Stimulated activated effector memory CD8-positive, alpha-beta T cell treated with anti-CD3 and anti-CD28 coated beads, Interleukin-12 subunit alpha, Interleukin-12 subunit beta, amount 100 ng/mL, for 72 hours (primary cell): ENCODE measurements at regions not wholly inside any gene's neighbourhood (a gene's known extent, or its start where the extent isn't known, plus 50 kb on each side); places are given as distances from the start of the nearest gene placed in this dataset.
A peak's percentile ranks its signal among the peaks of the same experiment; 100 is the strongest.

ENCODE experiments used
- ATAC-seq: fragments of 150-1000 bp; cut with Tn5 transposase; 2 replicates; pipeline ENCODE4 v1.10.0; 2021
- DNase-seq, 2 donors: peaks; one replicate each; pipeline ENCODE4 v3.0.0; 2021 to 2022; ENCODE audit warnings: low spot score in 2 of 2
- H3K27ac Mint-ChIP-seq: one replicate; pipeline ENCODE4 v1.8.0; 2022; ENCODE audit warnings: mild to moderate bottlenecking, mixed read lengths
- H3K36me3 Mint-ChIP-seq: one replicate; pipeline ENCODE4 v1.8.0; 2022; ENCODE audit warnings: mild to moderate bottlenecking, mixed read lengths
- H3K4me1 Mint-ChIP-seq: one replicate; pipeline ENCODE4 v1.8.0; 2022; ENCODE audit warnings: mixed read lengths
- H3K4me3 Mint-ChIP-seq: one replicate; pipeline ENCODE4 v1.8.0; 2022; ENCODE audit warnings: mild to moderate bottlenecking, mixed read lengths
- H3K9me3 Mint-ChIP-seq: one replicate; pipeline ENCODE4 v1.8.0; 2022; ENCODE audit warnings: mixed read lengths

- ATAC-seq: peak; percentile 42
- H3K27ac Mint-ChIP-seq: no peak overlapping the region
These were observed 70.4 kb upstream of the TTC14 start for GRCh38 chr3:180531303-180532278.

GRCh38 chr3:180534828-180535227, 67.1 kb upstream of the TTC14 start:
- Mint-ChIP-seq H3K27ac (no peak overlapping the region), H3K9me3 (no peaks in the 10 kb centered on the region), H3K4me1 (no peaks in the 10 kb centered on the region), H3K36me3 (no peaks in the 10 kb centered on the region), H3K4me3 (no peak overlapping the region)
- DNase-seq: no peak
- no peak for ATAC-seq

More at GRCh38 chr3:180531303-180532278, 70.4 kb upstream of the TTC14 start:
- no peaks in the 10 kb centered on the region for H3K9me3 Mint-ChIP-seq
- H3K36me3 Mint-ChIP-seq: no peaks in the 10 kb centered on the region
- DNase-seq: no peak
- no peak overlapping the region for H3K4me3 Mint-ChIP-seq
- H3K4me1 Mint-ChIP-seq: no peaks in the 10 kb centered on the region

- DNase-seq (no peak), ATAC-seq (no peak)
- H3K36me3 Mint-ChIP-seq: no peaks in the 10 kb centered on the region
- no peaks in the 10 kb centered on the region for H3K4me1 Mint-ChIP-seq
- no peak overlapping the region for H3K4me3 Mint-ChIP-seq
- no peaks in the 10 kb centered on the region for H3K9me3 Mint-ChIP-seq
- no peak overlapping the region for H3K27ac Mint-ChIP-seq
These were observed 63.5 kb upstream of the TTC14 start for GRCh38 chr3:180538493-180538892.

GRCh38 chr3:180543877-180544276, 58.1 kb upstream of the TTC14 start:
- Mint-ChIP-seq H3K27ac (no peak overlapping the region), H3K36me3 (no peaks in the 10 kb centered on the region), H3K4me3 (no peak overlapping the region), H3K4me1 (no peaks in the 10 kb centered on the region), H3K9me3 (no peaks in the 10 kb centered on the region)
- ATAC-seq: no peak
- no peak for DNase-seq

GRCh38 chr3:180546863-180547262, 55.1 kb upstream of the TTC14 start:
- H3K27ac Mint-ChIP-seq: no peak overlapping the region
- H3K36me3 Mint-ChIP-seq: no peaks in the 10 kb centered on the region
- H3K4me3 Mint-ChIP-seq: no peak overlapping the region
- ATAC-seq (no peak), DNase-seq (no peak)
- no peaks in the 10 kb centered on the region for H3K4me1 Mint-ChIP-seq
- H3K9me3 Mint-ChIP-seq: no peaks in the 10 kb centered on the region

- Mint-ChIP-seq H3K36me3 (no peaks in the 10 kb centered on the region), H3K27ac (no peak overlapping the region), H3K4me1 (no peaks in the 10 kb centered on the region), H3K9me3 (no peaks in the 10 kb centered on the region), H3K4me3 (no peak overlapping the region)
- ATAC-seq (no peak), DNase-seq (no peak)
These were observed 53.9 kb upstream of the TTC14 start for GRCh38 chr3:180548050-180548449.
